HepG2 (cell line): ENCODE measurements at regions not wholly inside any gene's neighbourhood (a gene's known extent, or its start where the extent isn't known, plus 50 kb on each side); places are given as distances from the start of the nearest gene placed in this dataset.
A peak's percentile ranks its signal among the peaks of the same experiment; 100 is the strongest.

Experiments
- ATAC-seq: fragments of 200-7000 bp; cut with Tn5 transposase; 3 replicates; pipeline ENCODE4 v1.9.1; 2020; ENCODE audit warnings: mild to moderate bottlenecking, moderate library complexity
- BruUV-seq: library from RNA; stranded (reverse); fragments of 400-500 nt; replicated peaks from 2 replicates; lab custom pipeline; 2021; lab: Mats Ljungman, UMichigan
- CTCF ChIA-PET: fragments of 300-600 bp; formaldehyde crosslinking; extraction: SDS; loops from one replicate; lab custom pipeline; 2021; ENCODE audit warnings: low total read pairs, inconsistent platforms, low intra/inter-chr PET ratio; lab: Yijun Ruan, JAX
- POLR2A ChIA-PET: fragments of 350-600 bp; sonication (Branson Sonifier 250); formaldehyde crosslinking; loops from one replicate; lab custom pipeline; 2020; ENCODE audit warnings: antibody characterized with exemption, inconsistent platforms; lab: Yijun Ruan, JAX
- DNase-seq: peaks from one replicate; pipeline ENCODE4 v3.0.0-alpha.2; 2015; ENCODE audit warnings: low spot score
- FAIRE-seq: peaks from 3 replicates; lab custom pipeline; 2011; peaks lifted over from hg19 to GRCh38; lab: Jason Lieb, UNC
- H2AFZ ChIP-seq: one replicate; pipeline ENCODE4 v1.6.1; 2011; ENCODE audit warnings: low read length, inconsistent platforms
- H3K27ac ChIP-seq: fragments of 300-600 bp; 3 replicates; pipeline ENCODE4 v1.8.0; 2011; ENCODE audit warnings: mixed run types, mild to moderate bottlenecking, mixed read lengths, low read length, inconsistent platforms; ENCODE audit not compliant: insufficient read depth; ENCODE audit errors: extremely low read length
- H3K27me3 ChIP-seq, 2 experiments: fragments of 200-600 bp in 1 of 2; 2 replicates in 1 of 2; 3 replicates in 1 of 2; pipeline versions ENCODE4 v1.6.0 to v1.8.0; 2011; ENCODE audit warnings: low read length in 2 of 2, mild to moderate bottlenecking in 2 of 2, moderate library complexity in 2 of 2, inconsistent platforms in 1 of 2; ENCODE audit not compliant: insufficient read depth in 2 of 2, control insufficient read depth in 1 of 2
- H3K36me3 ChIP-seq, 2 experiments: fragments of 200-600 bp in 1 of 2; replicated peaks in 1 of 2; 2 replicates in 1 of 2; 3 replicates in 1 of 2; pipeline versions ENCODE4 v1.5.1 to v1.8.0; 2011; ENCODE audit warnings: low read length in 2 of 2, inconsistent platforms in 1 of 2; ENCODE audit not compliant: insufficient read depth in 2 of 2, control insufficient read depth in 1 of 2
- H3K4me1 ChIP-seq: 2 replicates; pipeline ENCODE4 v1.5.1; 2012; ENCODE audit warnings: low read length, inconsistent platforms; ENCODE audit not compliant: insufficient read depth
- H3K4me2 ChIP-seq: 2 replicates; pipeline ENCODE4 v1.6.0; 2011; ENCODE audit warnings: low read depth, low read length, inconsistent platforms
- H3K4me3 ChIP-seq, 3 experiments: fragments of 200-600 bp in 1 of 3; sonication (generic), shearing (Covaris generic) in 1 of 3; replicated peaks in 1 of 3; 2 replicates each; pipeline ENCODE4 v1.5.1; 2011 to 2016; ENCODE audit warnings: low read length in 3 of 3, inconsistent platforms in 2 of 3, low read depth in 2 of 3, mild to moderate bottlenecking in 2 of 3, control low read depth in 1 of 3, mixed read lengths in 1 of 3; ENCODE audit not compliant: insufficient read depth in 1 of 3
- H3K79me2 ChIP-seq: one replicate; pipeline ENCODE4 v1.6.1; 2011; ENCODE audit warnings: low read length, inconsistent platforms; ENCODE audit not compliant: insufficient read depth
- H3K9ac ChIP-seq: 2 replicates; pipeline ENCODE4 v1.6.0; 2011; ENCODE audit warnings: mild to moderate bottlenecking, low read depth, low read length, inconsistent platforms; ENCODE audit not compliant: insufficient read depth
- H3K9me3 ChIP-seq: 2 replicates; pipeline ENCODE4 v1.5.1; 2012; ENCODE audit warnings: mild to moderate bottlenecking, low read length
- H4K20me1 ChIP-seq: 2 replicates; pipeline ENCODE4 v1.6.0; 2011; ENCODE audit warnings: inconsistent platforms, mild to moderate bottlenecking, low read length, moderate library complexity; ENCODE audit not compliant: insufficient read depth
- HNF4A ChIP-seq: sonication (generic); formaldehyde crosslinking; IDR thresholded peaks from 2 replicates; pipeline ENCODE4 v1.4.0; 2020; ENCODE audit warnings: missing genetic modification reagents
- MTA3 ChIP-seq: sonication (generic); formaldehyde crosslinking; IDR thresholded peaks from 2 replicates; pipeline ENCODE4 v1.4.0; 2020; ENCODE audit warnings: missing genetic modification reagents
- TBP ChIP-seq: sonication (generic); formaldehyde crosslinking; IDR thresholded peaks from 2 replicates; pipeline ENCODE4 v1.5.0; 2020; ENCODE audit warnings: missing genetic modification reagents
- TBX2 ChIP-seq: sonication (generic); formaldehyde crosslinking; IDR thresholded peaks from 2 replicates; pipeline ENCODE4 v1.5.0; 2020; ENCODE audit warnings: missing genetic modification reagents, mild to moderate bottlenecking, borderline replicate concordance
- ZMYM3 ChIP-seq: sonication (generic); formaldehyde crosslinking; IDR thresholded peaks from 2 replicates; pipeline ENCODE4 v1.5.1; 2020; ENCODE audit warnings: mild to moderate bottlenecking, missing genetic modification reagents
- ZNF280B ChIP-seq: sonication (generic); formaldehyde crosslinking; IDR thresholded peaks from 2 replicates; pipeline ENCODE4 v1.5.0; 2020; ENCODE audit warnings: missing genetic modification reagents, mild to moderate bottlenecking, borderline replicate concordance
- ZNF775 ChIP-seq: sonication (generic); formaldehyde crosslinking; IDR thresholded peaks from 2 replicates; pipeline ENCODE4 v1.4.0; 2020; ENCODE audit warnings: missing genetic modification reagents, mild to moderate bottlenecking, moderate library complexity, borderline replicate concordance
- WGBS: methylation state at CpG from one replicate; pipeline ENCODE4 v1.1.6; 2017; ENCODE audit warnings: low lambda C conversion rate; 5-methylcytosine and 5-hydroxymethylcytosine counted together
- in situ Hi-C: cut with HindIII; loops from 2 replicates; pipeline ENCODE4 v1.10.0; 2017; ENCODE audit warnings: low pct_unique_long_range_greater_than_20kb; ENCODE audit not compliant: extremely low pct_ligation_motif_present
- intact Hi-C: fragments of 100-400 bp; cut with micrococcal nuclease; formaldehyde crosslinking; loops from one replicate; pipeline ENCODE4 v1.10.0; 2022; ENCODE audit not compliant: unreplicated experiment
- TF ChIP-seq, protein P1 (sequence below): sonication (generic); formaldehyde crosslinking; conservative IDR thresholded peaks from 2 replicates; pipeline ENCODE4 v1.8.1; 2023; ENCODE audit warnings: missing genetic modification reagents
- TF ChIP-seq, protein P2 (sequence below): IDR thresholded peaks from 2 replicates; pipeline ENCODE4 v1.6.1; 2018; ENCODE audit warnings: missing genetic modification reagents, mild to moderate bottlenecking, missing compliant biosample characterization
- TF ChIP-seq, protein P3 (sequence below): sonication (generic); formaldehyde crosslinking; IDR thresholded peaks from 2 replicates; pipeline ENCODE4 v1.4.0; 2020; ENCODE audit warnings: mild to moderate bottlenecking, missing genetic modification reagents, borderline replicate concordance

DNA sequence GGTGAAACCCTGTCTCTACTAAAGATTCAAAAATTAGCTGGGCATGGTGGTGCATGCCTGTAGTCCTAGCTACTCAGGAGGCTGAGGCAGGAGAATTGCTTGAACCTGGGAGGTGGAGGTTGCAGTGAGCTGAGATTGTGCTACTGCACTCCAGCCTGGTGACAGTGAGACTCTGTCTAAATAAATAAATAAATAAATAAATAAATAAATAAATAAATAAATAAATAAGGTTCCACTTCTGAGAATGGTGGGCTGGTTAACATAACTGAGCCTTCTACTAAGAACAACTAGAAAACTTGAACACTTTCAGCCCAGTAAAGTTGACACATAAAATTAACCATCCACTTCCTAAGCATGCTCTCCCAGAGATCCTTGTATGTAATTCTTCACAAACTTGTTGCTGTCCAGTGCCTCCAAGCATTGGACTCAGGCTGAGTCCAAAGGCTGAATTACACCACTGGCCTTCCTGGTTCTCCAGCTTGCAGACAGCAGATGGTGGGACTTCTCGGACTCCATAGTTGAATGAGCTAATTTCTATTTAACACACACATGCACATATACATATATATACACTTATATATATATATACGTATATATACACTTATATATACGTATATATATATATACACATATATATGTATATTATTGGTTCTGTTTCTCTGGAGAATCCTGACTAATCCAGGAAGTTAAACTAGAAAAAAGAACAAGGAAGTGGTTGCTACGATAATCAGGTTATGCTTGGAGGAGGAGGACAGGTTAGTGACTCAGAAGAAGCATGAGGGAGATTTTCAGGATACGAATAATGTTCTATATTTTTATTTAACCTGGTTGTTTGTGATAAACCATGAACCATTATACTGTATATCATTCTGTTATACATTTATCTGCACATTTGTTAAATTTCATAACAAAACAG is 348.8 kb downstream of the METTL4 start:
- H3K4me2 ChIP-seq, result no peak overlapping the region
- TF ChIP-seq ZMYM3, result no peak
- TF ChIP-seq HNF4A, result peak; percentile 28; the same call in 1 of the 2 replicates
- TF ChIP-seq, all 625 proteins: peak for 1
- POLR2A ChIA-PET, result no interaction called here
- H3K4me3 ChIP-seq, result no peak overlapping the region
- BruUV-seq, result no TSS peak
- no peaks in the 10 kb centered on the region; a peak in 1 of 5 replicates for H3K27me3 ChIP-seq
- H3K4me1 ChIP-seq, result no peaks in the 10 kb centered on the region
- FAIRE-seq (no peak), ATAC-seq (peak; percentile 56; the same call in 2 of the 3 replicates), DNase-seq (no peak)
- H3K9ac ChIP-seq, result no peak overlapping the region
- intact Hi-C loops (loop anchor here (10.0 kb wide), 1 partner anchor 298 kb away; no protein-coding TSS in a partner anchor), in situ Hi-C loops (no loop called here)
- H2AFZ ChIP-seq, result no peak overlapping the region
- H3K27ac ChIP-seq, result no peak overlapping the region
- CTCF ChIA-PET, result interaction anchor here (1.7 kb wide), 1 partner anchor 637 kb away, joined by 7 read pairs; no protein-coding TSS in a partner anchor
- H3K79me2 ChIP-seq, result no peaks in the 10 kb centered on the region
- 44% methylated on average over 5 of the region's 5 CpGs for WGBS
- no peaks in the 10 kb centered on the region for H3K36me3 ChIP-seq
- no peaks in the 10 kb centered on the region for H4K20me1 ChIP-seq
- no peaks in the 10 kb centered on the region for H3K9me3 ChIP-seq

DNA sequence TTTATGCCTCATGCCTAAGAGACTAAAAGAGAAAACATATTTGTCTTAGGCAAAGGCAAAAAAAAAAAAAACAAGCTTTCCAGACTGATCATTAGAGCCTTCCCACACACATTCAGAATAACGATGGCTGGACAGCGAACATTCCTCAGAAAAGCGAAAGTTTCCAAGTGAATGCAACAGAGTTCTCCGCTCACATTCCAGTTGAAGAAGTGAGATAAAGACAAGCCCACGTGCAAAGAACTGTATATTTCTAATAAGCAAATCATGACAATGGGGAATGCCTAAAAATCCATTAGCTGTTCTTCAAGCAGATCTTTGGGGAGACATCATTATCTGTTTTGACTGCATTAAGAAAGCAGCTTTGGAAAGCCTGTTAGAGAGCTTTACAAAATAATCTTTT is 347.9 kb downstream of the METTL4 start:
- H2AFZ ChIP-seq, result no peak overlapping the region
- H3K27me3 ChIP-seq, result no peaks in the 10 kb centered on the region; a peak in 1 of 5 replicates
- no peaks in the 10 kb centered on the region for H4K20me1 ChIP-seq
- no peak overlapping the region for H3K27ac ChIP-seq
- DNase-seq (no peak), ATAC-seq (no peak), FAIRE-seq (no peak)
- no peak overlapping the region for H3K4me2 ChIP-seq
- H3K4me3 ChIP-seq, result no peak overlapping the region
- CTCF ChIA-PET, result interaction anchor here (1.6 to 1.7 kb wide), 2 partner anchors 119 to 638 kb away, joined by 6 to 7 read pairs; no protein-coding TSS in a partner anchor
- no peaks in the 10 kb centered on the region for H3K4me1 ChIP-seq
- H3K9ac ChIP-seq, result no peak overlapping the region
- no peaks in the 10 kb centered on the region for H3K79me2 ChIP-seq
- BruUV-seq, result no TSS peak
- WGBS, result 68% methylated on average over 5 of the region's 5 CpGs
- no peaks in the 10 kb centered on the region for H3K36me3 ChIP-seq
- in situ Hi-C loops, result no loop called here
- no peaks in the 10 kb centered on the region for H3K9me3 ChIP-seq
- POLR2A ChIA-PET, result no interaction called here
- intact Hi-C loops, result loop anchor here (10.0 kb wide), 1 partner anchor 299 kb away; no protein-coding TSS in a partner anchor
- TF ChIP-seq MTA3 (no peak), ZNF280B (CRISPR knock-in tag) (no peak), TBP (CRISPR knock-in tag) (no peak), TBX2 (CRISPR knock-in tag) (no peak), ZNF775 (no peak)
- TF ChIP-seq, protein P1, sequence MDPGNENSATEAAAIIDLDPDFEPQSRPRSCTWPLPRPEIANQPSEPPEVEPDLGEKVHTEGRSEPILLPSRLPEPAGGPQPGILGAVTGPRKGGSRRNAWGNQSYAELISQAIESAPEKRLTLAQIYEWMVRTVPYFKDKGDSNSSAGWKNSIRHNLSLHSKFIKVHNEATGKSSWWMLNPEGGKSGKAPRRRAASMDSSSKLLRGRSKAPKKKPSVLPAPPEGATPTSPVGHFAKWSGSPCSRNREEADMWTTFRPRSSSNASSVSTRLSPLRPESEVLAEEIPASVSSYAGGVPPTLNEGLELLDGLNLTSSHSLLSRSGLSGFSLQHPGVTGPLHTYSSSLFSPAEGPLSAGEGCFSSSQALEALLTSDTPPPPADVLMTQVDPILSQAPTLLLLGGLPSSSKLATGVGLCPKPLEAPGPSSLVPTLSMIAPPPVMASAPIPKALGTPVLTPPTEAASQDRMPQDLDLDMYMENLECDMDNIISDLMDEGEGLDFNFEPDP (CRISPR knock-in tag), result no peak
- TF ChIP-seq, protein P2, sequence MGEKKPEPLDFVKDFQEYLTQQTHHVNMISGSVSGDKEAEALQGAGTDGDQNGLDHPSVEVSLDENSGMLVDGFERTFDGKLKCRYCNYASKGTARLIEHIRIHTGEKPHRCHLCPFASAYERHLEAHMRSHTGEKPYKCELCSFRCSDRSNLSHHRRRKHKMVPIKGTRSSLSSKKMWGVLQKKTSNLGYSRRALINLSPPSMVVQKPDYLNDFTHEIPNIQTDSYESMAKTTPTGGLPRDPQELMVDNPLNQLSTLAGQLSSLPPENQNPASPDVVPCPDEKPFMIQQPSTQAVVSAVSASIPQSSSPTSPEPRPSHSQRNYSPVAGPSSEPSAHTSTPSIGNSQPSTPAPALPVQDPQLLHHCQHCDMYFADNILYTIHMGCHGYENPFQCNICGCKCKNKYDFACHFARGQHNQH, result no peak
- TF ChIP-seq, protein P3, sequence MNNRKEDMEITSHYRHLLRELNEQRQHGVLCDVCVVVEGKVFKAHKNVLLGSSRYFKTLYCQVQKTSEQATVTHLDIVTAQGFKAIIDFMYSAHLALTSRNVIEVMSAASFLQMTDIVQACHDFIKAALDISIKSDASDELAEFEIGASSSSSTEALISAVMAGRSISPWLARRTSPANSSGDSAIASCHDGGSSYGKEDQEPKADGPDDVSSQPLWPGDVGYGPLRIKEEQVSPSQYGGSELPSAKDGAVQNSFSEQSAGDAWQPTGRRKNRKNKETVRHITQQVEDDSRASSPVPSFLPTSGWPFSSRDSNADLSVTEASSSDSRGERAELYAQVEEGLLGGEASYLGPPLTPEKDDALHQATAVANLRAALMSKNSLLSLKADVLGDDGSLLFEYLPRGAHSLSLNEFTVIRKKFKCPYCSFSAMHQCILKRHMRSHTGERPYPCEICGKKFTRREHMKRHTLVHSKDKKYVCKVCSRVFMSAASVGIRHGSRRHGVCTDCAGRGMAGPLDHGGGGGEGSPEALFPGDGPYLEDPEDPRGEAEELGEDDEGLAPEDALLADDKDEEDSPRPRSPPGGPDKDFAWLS (CRISPR knock-in tag), result no peak
